HPDE6-E6E7 (cell line): ENCODE measurements at regions not wholly inside any gene's neighbourhood (a gene's known extent, or its start where the extent isn't known, plus 50 kb on each side); places are given as distances from the start of the nearest gene placed in this dataset.
"Not testable (repeated sequence)": the region's sequence is repeated elsewhere in the genome, so short reads cannot be mapped to it uniquely, and the experiment has no call there.

ENCODE experiments used
- DNase-seq: peaks from one replicate; pipeline ENCODE4 v3.0.0; 2011; ENCODE audit warnings: missing footprints; ENCODE audit errors: extremely low spot score

DNA sequence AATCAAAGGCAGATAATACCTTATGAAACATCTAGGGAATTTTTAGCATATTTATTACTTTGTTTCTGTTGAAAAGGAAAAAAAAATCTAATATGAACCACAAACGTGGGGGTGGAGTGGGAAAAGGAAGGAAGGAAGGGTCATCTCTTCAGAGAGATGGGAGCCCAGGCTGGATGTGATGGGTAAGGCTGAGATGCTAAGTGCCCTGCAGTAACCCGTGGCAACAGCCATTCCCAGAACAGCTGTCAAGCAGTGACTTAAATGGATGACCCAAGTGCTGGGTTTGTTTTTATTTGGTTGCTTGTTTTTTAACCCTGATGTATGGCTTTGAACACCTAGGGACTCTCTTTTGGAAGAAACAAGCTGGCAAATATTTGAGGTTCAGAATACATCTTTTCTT lies 50.7 kb upstream of the KLF7 start:
- no peak for DNase-seq

DNA sequence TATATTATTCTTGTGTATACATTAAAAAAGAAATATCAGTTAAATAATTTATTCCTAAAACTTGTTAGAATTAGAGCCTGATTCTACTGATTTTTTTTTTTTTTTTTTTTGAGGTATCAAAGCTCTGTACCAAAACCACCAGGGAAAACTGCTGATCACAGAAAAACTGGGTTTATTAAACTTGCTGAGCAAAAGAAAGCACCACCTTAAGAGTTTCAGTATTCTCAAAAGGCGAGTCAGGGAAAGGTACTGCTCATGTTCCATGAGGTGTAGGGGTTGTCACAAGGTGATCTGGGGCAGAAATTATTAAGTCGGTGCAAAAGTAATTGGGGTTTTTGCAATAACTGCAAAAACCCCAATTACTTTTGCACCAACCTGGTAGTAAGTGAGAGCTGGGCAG lies 51.7 kb upstream of the KLF7 start:
- no peak for DNase-seq

- no peak for DNase-seq
Observed at GRCh38 chr2:207219081-207219630, 53.4 kb upstream of the KLF7 start.

GRCh38 chr2:207219676-207220501 lies 54.1 kb upstream of the KLF7 start:
- no peak for DNase-seq

DNA sequence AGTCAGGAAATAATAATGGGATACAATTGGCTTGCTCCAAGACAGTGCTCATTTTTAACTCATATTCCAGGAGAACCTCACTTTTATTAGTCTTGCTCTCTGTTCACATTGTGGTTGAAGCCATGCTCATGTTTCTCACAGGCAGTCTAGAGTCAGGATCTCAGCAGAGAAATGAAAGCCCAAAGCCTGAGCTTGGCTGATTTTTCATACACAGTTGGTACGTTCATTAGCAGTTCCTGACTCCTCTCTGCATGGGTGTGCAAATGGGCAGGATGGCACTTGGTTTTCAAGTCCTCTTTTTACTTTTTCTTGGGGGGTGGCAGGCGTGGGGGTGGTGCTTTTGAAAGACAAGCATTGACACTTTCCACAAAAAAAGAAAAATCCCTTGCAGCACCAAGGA lies 56.0 kb upstream of the KLF7 start:
- no peak for DNase-seq

DNA sequence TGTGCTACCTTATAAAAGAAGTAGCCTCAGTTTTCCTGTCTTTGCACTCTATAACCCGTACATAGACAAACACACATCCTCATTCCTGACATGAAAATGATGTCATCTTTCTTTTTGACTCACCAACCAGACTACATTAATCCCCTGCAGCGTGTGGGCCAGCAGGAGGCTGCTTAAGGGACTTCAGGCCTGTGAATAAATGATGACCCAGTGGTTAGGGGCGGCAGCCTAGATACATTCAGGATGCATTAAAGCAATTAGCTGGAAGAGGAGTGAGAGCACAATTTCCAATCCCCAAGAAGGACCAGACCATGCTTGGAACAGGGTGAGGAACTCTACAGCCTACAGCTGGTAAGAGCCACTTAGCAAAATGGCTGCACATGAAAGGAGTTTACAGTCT lies 57.3 kb upstream of the KLF7 start:
- peak; percentile 59 for DNase-seq

GRCh38 chr2:207224381-207224780 lies 58.6 kb upstream of the KLF7 start:
- no peak for DNase-seq

- DNase-seq = no peak
Observed at GRCh38 chr2:207224791-207225482, 59.2 kb upstream of the KLF7 start.

- no peak for DNase-seq
Observed at GRCh38 chr2:207225773-207226172, 60.0 kb upstream of the KLF7 start.

GRCh38 chr2:207226243-207226642 lies 60.5 kb upstream of the KLF7 start:
- DNase-seq = no peak

DNA sequence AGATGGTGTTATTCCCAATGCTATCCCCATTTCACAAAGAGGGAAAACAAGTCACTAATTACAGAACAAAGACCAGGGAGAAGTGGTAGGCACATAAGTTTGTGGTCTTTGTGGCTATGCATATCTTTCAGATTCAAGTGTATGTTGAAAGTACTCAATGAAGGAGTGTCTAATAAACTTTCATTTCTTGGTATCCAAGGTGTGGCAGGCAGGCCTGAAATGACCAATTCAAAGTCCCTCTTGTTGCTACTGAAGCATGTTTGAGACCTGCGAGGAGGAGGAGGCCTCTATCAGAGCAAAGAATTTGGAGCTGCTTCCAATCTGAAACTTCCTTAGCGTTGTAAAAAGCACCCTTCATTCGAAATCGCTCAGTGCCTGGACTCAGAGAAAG lies 60.9 kb upstream of the KLF7 start:
- DNase-seq = no peak

GRCh38 chr2:207227062-207227748 lies 61.5 kb upstream of the KLF7 start:
- no peak for DNase-seq

DNA sequence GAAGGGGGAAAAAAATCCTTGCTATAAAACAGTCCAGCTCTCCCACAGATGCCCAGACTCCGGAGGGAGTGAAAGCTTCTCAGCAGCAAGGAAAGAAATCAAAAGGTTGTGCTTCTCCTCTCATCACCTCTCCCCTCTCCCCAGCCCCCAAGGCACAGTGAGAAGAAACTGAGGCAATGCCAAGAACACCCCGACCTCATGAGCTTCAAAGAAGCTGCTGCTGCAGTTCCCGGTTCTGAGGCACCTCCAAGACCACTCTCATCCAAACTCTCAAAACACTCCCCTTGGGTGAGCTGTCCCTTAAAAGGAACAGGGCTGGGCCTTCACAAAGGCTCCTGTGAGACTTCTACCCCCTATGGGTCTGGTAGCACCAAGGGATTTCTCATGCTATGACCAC lies 62.0 kb upstream of the KLF7 start:
- no peak for DNase-seq

DNA sequence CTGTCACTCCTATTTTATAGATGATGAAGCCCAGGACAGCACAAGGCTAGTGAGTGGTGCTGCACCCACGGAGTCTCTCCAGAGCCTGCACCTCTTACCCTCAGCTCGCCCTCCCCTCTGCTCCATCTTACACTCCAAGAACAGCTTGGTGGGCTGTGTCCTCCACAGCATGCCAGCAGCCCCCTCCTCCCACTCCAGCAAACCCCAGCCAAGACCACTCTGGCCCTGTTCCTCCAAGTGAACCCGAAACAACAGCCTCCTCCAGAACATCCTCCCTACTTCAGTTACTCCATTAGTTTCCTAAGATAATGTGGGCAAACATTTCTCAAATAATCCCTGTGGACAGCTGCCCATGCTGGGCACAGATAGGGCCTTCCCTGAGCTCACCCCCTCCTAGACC lies 62.7 kb upstream of the KLF7 start:
- no peak for DNase-seq

GRCh38 chr2:207229161-207229560 lies 63.4 kb upstream of the KLF7 start:
- no peak for DNase-seq

DNA sequence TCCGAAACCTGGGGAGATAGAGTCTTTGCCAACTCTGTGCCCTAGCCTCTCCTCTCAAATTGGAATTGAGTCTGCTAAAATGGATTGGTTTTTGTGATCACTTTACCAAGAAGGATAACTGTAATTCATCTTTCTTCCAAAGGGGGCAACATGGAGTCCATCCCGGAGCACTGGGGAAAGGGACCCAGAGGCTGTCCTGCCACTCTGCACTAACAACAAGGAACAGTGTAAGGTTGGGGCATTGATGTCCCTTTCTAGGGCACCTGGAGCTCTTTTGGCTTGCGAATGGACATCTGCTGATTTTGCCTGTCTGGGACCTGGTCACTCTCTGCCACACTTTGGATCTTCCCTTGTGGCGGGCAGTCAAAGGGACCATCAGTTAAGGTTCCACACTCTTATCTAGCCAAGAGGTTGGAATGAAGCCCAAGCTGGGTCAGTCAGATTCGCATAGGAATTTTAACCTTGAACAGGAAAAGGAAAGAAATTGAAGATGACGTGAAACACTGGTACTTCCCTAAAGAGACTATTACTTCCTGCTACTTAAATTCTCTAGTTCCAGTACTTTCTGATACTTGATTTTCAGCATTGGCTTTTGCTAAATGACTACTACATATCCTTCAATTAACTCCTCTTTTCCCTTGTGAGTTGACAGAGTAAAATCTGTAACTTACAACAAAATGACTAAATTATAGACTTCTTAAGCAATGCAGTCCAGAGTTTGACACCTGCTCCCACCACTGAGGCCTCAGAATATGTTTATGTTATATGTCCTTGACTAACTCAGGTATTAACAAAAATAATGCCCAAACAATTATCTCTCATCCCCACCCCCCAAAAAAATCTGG lies 64.7 kb upstream of the KLF7 start:
- DNase-seq = no peak

- no peak for DNase-seq
Observed at GRCh38 chr2:207231106-207231865, 65.5 kb upstream of the KLF7 start.

GRCh38 chr2:207231967-207232366 lies 66.2 kb upstream of the KLF7 start:
- DNase-seq = no peak

DNA sequence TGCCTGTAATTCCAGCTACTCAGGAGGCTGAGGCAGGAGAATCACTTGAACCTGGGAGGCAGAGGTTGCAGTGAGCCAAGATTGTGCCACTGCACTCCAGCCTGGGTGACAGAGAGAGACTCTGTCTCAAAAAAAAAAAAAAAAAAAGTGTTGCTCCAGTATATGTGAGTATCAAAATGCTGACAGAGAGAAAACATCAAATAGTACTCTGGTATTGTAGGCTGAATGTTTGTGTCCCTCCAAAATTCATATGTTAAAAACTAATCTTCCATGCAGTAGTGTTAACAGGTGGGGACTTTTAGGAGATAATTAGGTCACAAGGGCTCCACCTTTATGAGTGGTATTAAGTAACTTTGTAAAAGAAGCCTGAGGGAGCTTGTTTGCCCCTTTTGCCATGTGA lies 67.4 kb upstream of the KLF7 start:
- DNase-seq = not testable (repeated sequence)

DNA sequence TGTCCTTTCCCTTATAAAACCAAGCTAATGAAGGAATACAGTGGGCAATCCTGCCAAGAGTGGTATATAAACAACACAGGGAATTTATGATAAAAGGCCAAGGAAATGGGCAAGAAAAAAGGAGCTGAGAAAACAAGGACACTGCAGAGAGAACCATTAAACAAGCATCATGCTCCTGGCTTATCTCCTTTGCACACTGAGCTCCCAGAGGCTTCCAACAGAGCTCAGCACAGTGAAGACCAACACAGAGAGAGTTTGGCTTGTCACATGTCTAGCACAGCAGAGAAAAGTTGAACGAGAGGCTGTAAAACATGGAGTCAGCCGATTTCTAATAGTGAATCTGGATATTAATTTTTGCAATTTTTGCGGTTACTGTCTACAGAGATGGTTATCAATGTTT lies 68.0 kb upstream of the KLF7 start:
- no peak for DNase-seq

DNA sequence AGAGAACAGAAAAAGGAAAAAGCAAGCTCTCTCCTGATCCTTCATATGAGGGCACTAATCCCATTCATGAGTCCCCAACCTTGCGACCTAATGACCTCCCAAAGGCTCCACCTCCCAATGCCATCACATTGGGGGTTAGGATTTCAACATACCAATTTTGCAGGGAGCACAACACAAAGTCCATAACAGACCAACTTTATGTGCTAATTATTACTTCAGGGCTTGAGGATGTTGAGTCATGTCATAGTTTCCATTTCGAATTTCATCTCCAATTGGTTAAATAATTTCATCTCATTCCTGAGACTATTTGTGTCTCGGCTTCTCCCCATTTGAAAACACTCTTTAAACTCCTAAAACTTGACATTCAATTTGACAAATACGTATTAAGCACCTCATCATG lies 69.9 kb upstream of the KLF7 start:
- DNase-seq = no peak
